WTC11 (cell line): ENCODE measurements at regions not wholly inside any gene's neighbourhood (a gene's known extent, or its start where the extent isn't known, plus 50 kb on each side); places are given as distances from the start of the nearest gene placed in this dataset.

Experiments used
- ATAC-seq: fragments of 200-7000 bp; cut with Tn5 transposase; 2 replicates; pipeline ENCODE4 v1.10.0; 2021; ENCODE audit warnings: mild to moderate bottlenecking, moderate library complexity
- CTCF ChIA-PET: fragments of 300-600 bp; sonication (Branson Sonifier 250); formaldehyde crosslinking; loops from one replicate; lab custom pipeline; 2021; ENCODE audit warnings: antibody characterized with exemption; lab: Charles Lee
- POLR2A ChIA-PET: fragments of 350-600 bp; sonication (Branson Sonifier 250); formaldehyde crosslinking; loops from one replicate; lab custom pipeline; 2021; ENCODE audit warnings: antibody characterized with exemption; lab: Charles Lee
- DNase-seq: peaks from one replicate; pipeline ENCODE4 v3.0.0; 2021; ENCODE audit warnings: low spot score
- H3K27ac Mint-ChIP-seq: 2 replicates; pipeline ENCODE4 v1.8.0; 2021; ENCODE audit warnings: mixed read lengths
- H3K27me3 Mint-ChIP-seq: 2 replicates; pipeline ENCODE4 v1.8.0; 2021; ENCODE audit warnings: low read depth, mild to moderate bottlenecking, moderate library complexity, mixed read lengths
- H3K36me3 Mint-ChIP-seq: 2 replicates; pipeline ENCODE4 v1.8.0; 2021; ENCODE audit warnings: mixed read lengths
- H3K4me1 Mint-ChIP-seq: 2 replicates; pipeline ENCODE4 v1.8.0; 2022; ENCODE audit warnings: mixed read lengths
- H3K4me3 Mint-ChIP-seq: 2 replicates; pipeline ENCODE4 v1.8.0; 2021; ENCODE audit warnings: mild to moderate bottlenecking, moderate library complexity, mixed read lengths
- H3K9me3 Mint-ChIP-seq: 2 replicates; pipeline ENCODE4 v1.8.0; 2021; ENCODE audit warnings: mixed read lengths
- ATF3 ChIP-seq: sonication (generic); formaldehyde crosslinking; conservative IDR thresholded peaks from 2 replicates; pipeline ENCODE4 v1.8.1; 2022; ENCODE audit warnings: mild to moderate bottlenecking, missing genetic modification reagents
- ELF4 ChIP-seq: sonication (generic); formaldehyde crosslinking; IDR thresholded peaks from 2 replicates; pipeline ENCODE4 v1.8.1; 2022; ENCODE audit warnings: low read depth, mild to moderate bottlenecking, moderate library complexity, missing genetic modification reagents
- FOXP1 ChIP-seq: sonication (generic); formaldehyde crosslinking; IDR thresholded peaks from 2 replicates; pipeline ENCODE4 v1.8.0; 2022; ENCODE audit warnings: missing genetic modification reagents, mild to moderate bottlenecking, moderate library complexity, borderline replicate concordance
- GABPB1 ChIP-seq: sonication (generic); formaldehyde crosslinking; IDR thresholded peaks from 2 replicates; pipeline ENCODE4 v1.8.1; 2023; ENCODE audit warnings: mild to moderate bottlenecking, missing genetic modification reagents
- GTF2I ChIP-seq: fragments of 250-450 bp; sonication (Bioruptor Pico); conservative IDR thresholded peaks from 2 replicates; pipeline ENCODE4 v1.4.0; 2021; ENCODE audit warnings: mild to moderate bottlenecking
- KAT7 ChIP-seq: sonication (generic); formaldehyde crosslinking; IDR thresholded peaks from 2 replicates; pipeline ENCODE4 v1.8.1; 2023; ENCODE audit warnings: missing genetic modification reagents, mild to moderate bottlenecking, borderline replicate concordance
- NR1H2 ChIP-seq: sonication (generic); formaldehyde crosslinking; IDR thresholded peaks from 2 replicates; pipeline ENCODE4 v1.9.0; 2021; ENCODE audit warnings: mild to moderate bottlenecking, moderate library complexity, missing genetic modification reagents
- OVOL2 ChIP-seq: fragments of 250-450 bp; sonication (Bioruptor Pico); IDR thresholded peaks from 2 replicates; pipeline ENCODE4 v1.9.0; 2021; ENCODE audit warnings: mild to moderate bottlenecking, borderline replicate concordance
- SOX15 ChIP-seq: fragments of 250-450 bp; sonication (Bioruptor Pico); IDR thresholded peaks from 2 replicates; pipeline ENCODE4 v1.9.0; 2021; ENCODE audit warnings: mild to moderate bottlenecking
- TP53 ChIP-seq: sonication (generic); formaldehyde crosslinking; IDR thresholded peaks from 2 replicates; pipeline ENCODE4 v1.8.1; 2023; ENCODE audit warnings: mild to moderate bottlenecking, missing genetic modification reagents
- ZBTB21 ChIP-seq: sonication (generic); formaldehyde crosslinking; IDR thresholded peaks from 2 replicates; pipeline ENCODE4 v1.8.1; 2023; ENCODE audit warnings: mild to moderate bottlenecking, missing genetic modification reagents, borderline replicate concordance
- ZNF121 ChIP-seq: sonication (generic); formaldehyde crosslinking; IDR thresholded peaks from 2 replicates; pipeline ENCODE4 v1.8.0; 2023; ENCODE audit warnings: missing genetic modification reagents
- ZNF396 ChIP-seq: fragments of 250-450 bp; sonication (Bioruptor Pico); IDR thresholded peaks from 2 replicates; pipeline ENCODE4 v1.8.0; 2021; ENCODE audit warnings: mild to moderate bottlenecking, moderate library complexity, borderline replicate concordance
- ZNF416 ChIP-seq: fragments of 250-450 bp; sonication (Bioruptor Pico); IDR thresholded peaks from 2 replicates; pipeline ENCODE4 v1.9.0; 2021; ENCODE audit warnings: mild to moderate bottlenecking, inconsistent platforms
- ZSCAN18 ChIP-seq: fragments of 250-450 bp; sonication (Bioruptor Pico); IDR thresholded peaks from 2 replicates; pipeline ENCODE4 v2.1.2; 2022; ENCODE audit warnings: mild to moderate bottlenecking, moderate library complexity
- TF ChIP-seq, protein P1 (sequence below): sonication (generic); formaldehyde crosslinking; IDR thresholded peaks from 2 replicates; pipeline ENCODE4 v1.8.1; 2023; ENCODE audit warnings: mild to moderate bottlenecking, missing genetic modification reagents
- TF ChIP-seq, protein P2 (sequence below): sonication (generic); formaldehyde crosslinking; IDR thresholded peaks from 2 replicates; pipeline ENCODE4 v1.8.1; 2022; ENCODE audit warnings: missing genetic modification reagents, borderline replicate concordance
- TF ChIP-seq, protein P3 (sequence below): sonication (generic); formaldehyde crosslinking; IDR thresholded peaks from 2 replicates; pipeline ENCODE4 v1.8.0; 2022; ENCODE audit warnings: mild to moderate bottlenecking, missing genetic modification reagents
- TF ChIP-seq, protein P4 (sequence below): sonication (generic); formaldehyde crosslinking; IDR thresholded peaks from 2 replicates; pipeline ENCODE4 v1.8.1; 2023; ENCODE audit warnings: mild to moderate bottlenecking, moderate library complexity, missing genetic modification reagents
- TF ChIP-seq, protein P5 (sequence below): sonication (generic); formaldehyde crosslinking; IDR thresholded peaks from 2 replicates; pipeline ENCODE4 v1.8.1; 2022; ENCODE audit warnings: low read depth, mild to moderate bottlenecking, moderate library complexity, missing genetic modification reagents, borderline replicate concordance

GRCh38 chr5:160956051-160956450, 104.0 kb upstream of the ATP10B start (continued):
- TF ChIP-seq, protein P1, sequence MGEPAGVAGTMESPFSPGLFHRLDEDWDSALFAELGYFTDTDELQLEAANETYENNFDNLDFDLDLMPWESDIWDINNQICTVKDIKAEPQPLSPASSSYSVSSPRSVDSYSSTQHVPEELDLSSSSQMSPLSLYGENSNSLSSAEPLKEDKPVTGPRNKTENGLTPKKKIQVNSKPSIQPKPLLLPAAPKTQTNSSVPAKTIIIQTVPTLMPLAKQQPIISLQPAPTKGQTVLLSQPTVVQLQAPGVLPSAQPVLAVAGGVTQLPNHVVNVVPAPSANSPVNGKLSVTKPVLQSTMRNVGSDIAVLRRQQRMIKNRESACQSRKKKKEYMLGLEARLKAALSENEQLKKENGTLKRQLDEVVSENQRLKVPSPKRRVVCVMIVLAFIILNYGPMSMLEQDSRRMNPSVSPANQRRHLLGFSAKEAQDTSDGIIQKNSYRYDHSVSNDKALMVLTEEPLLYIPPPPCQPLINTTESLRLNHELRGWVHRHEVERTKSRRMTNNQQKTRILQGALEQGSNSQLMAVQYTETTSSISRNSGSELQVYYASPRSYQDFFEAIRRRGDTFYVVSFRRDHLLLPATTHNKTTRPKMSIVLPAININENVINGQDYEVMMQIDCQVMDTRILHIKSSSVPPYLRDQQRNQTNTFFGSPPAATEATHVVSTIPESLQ: no peak
- no peak for TF ChIP-seq FOXP1 (CRISPR knock-in tag)

DNA sequence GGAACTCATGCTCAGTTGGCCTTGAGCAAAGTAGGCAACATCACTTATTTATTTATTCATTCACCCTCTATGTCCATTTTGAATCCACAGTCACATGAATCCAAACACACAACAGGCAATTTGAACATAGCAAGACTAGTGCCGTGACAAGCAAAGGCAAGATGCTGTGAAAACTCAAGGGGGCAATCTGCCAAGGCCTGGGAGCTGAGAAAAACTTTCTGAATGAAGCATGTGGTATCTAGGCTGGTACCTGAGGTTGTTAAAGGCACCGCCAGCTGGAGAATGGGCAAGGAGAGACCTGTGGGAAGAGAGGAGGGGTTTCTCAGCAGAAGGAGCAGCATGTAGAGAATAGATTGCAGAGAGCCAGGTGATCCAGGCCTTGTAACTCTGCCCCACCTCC, 98.3 kb upstream of the ATP10B start:
- CTCF ChIA-PET: no interaction called here
- ATAC-seq: no peak

DNA sequence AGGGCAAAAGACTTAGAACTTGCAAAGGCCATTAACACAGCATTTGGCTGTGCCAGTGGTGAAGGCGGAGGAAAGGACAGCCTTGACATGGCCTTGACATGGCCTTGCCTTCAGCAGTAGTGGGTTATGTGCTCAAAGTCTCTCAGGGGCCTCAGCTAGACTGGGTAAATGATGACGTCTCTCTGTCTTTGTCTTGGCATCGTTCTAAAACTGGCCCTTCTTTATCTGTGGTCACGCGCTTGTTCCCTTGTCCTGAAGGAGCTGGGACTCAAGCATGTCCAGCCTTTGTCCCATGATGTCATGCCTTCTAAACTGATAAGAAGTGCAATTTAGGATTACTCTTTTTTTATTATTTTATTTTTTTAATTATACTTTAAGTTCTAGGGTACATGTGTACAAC, 88.7 kb upstream of the ATP10B start:
- no peaks in the 10 kb centered on the region; the same call in 1 of the 2 replicates for H3K27me3 Mint-ChIP-seq
- H3K9me3 Mint-ChIP-seq: peaks cover 34% of the 10 kb centered on the region
- H3K4me1 Mint-ChIP-seq: no peaks in the 10 kb centered on the region
- DNase-seq (no peak), ATAC-seq (no peak)
- POLR2A ChIA-PET: no interaction called here
- no peak overlapping the region for H3K27ac Mint-ChIP-seq
- CTCF ChIA-PET: no interaction called here
- H3K4me3 Mint-ChIP-seq: no peak overlapping the region
- H3K36me3 Mint-ChIP-seq: no peaks in the 10 kb centered on the region; the same call in none of the 2 replicates
- TF ChIP-seq ZSCAN18 (CRISPR knock-in tag) (no peak), KAT7 (CRISPR knock-in tag) (no peak), GTF2I (CRISPR knock-in tag) (no peak), NR1H2 (CRISPR knock-in tag) (no peak), ZNF121 (CRISPR knock-in tag) (no peak), TP53 (CRISPR knock-in tag) (no peak), OVOL2 (CRISPR knock-in tag) (no peak), GABPB1 (CRISPR knock-in tag) (no peak), ZNF416 (CRISPR knock-in tag) (no peak), ELF4 (CRISPR knock-in tag) (no peak), ZNF396 (CRISPR knock-in tag) (no peak), SOX15 (CRISPR knock-in tag) (no peak), ATF3 (CRISPR knock-in tag) (no peak), FOXP1 (CRISPR knock-in tag) (no peak)
- TF ChIP-seq, protein P2, sequence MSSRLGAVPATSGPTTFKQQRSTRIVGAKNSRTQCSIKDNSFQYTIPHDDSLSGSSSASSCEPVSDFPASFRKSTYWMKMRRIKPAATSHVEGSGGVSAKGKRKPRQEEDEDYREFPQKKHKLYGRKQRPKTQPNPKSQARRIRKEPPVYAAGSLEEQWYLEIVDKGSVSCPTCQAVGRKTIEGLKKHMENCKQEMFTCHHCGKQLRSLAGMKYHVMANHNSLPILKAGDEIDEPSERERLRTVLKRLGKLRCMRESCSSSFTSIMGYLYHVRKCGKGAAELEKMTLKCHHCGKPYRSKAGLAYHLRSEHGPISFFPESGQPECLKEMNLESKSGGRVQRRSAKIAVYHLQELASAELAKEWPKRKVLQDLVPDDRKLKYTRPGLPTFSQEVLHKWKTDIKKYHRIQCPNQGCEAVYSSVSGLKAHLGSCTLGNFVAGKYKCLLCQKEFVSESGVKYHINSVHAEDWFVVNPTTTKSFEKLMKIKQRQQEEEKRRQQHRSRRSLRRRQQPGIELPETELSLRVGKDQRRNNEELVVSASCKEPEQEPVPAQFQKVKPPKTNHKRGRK (CRISPR knock-in tag): no peak
- TF ChIP-seq, protein P3, sequence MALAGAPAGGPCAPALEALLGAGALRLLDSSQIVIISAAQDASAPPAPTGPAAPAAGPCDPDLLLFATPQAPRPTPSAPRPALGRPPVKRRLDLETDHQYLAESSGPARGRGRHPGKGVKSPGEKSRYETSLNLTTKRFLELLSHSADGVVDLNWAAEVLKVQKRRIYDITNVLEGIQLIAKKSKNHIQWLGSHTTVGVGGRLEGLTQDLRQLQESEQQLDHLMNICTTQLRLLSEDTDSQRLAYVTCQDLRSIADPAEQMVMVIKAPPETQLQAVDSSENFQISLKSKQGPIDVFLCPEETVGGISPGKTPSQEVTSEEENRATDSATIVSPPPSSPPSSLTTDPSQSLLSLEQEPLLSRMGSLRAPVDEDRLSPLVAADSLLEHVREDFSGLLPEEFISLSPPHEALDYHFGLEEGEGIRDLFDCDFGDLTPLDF (CRISPR knock-in tag): no peak
- TF ChIP-seq, protein P4, sequence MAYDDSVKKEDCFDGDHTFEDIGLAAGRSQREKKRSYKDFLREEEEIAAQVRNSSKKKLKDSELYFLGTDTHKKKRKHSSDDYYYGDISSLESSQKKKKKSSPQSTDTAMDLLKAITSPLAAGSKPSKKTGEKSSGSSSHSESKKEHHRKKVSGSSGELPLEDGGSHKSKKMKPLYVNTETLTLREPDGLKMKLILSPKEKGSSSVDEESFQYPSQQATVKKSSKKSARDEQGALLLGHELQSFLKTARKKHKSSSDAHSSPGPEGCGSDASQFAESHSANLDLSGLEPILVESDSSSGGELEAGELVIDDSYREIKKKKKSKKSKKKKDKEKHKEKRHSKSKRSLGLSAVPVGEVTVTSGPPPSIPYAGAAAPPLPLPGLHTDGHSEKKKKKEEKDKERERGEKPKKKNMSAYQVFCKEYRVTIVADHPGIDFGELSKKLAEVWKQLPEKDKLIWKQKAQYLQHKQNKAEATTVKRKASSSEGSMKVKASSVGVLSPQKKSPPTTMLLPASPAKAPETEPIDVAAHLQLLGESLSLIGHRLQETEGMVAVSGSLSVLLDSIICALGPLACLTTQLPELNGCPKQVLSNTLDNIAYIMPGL: no peak
- TF ChIP-seq, protein P5, sequence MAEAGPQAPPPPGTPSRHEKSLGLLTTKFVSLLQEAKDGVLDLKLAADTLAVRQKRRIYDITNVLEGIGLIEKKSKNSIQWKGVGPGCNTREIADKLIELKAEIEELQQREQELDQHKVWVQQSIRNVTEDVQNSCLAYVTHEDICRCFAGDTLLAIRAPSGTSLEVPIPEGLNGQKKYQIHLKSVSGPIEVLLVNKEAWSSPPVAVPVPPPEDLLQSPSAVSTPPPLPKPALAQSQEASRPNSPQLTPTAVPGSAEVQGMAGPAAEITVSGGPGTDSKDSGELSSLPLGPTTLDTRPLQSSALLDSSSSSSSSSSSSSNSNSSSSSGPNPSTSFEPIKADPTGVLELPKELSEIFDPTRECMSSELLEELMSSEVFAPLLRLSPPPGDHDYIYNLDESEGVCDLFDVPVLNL (CRISPR knock-in tag): no peak

More for the DNA sequence above, 98.3 kb upstream of the ATP10B start:
- POLR2A ChIA-PET: no interaction called here
- H3K4me3 Mint-ChIP-seq: no peak overlapping the region
- no peaks in the 10 kb centered on the region for H3K27me3 Mint-ChIP-seq
- H3K27ac Mint-ChIP-seq: no peak overlapping the region
- TF ChIP-seq ZBTB21 (CRISPR knock-in tag): no peak
- peaks cover 26% of the 10 kb centered on the region for H3K9me3 Mint-ChIP-seq
- H3K4me1 Mint-ChIP-seq: no peaks in the 10 kb centered on the region
- H3K36me3 Mint-ChIP-seq: peaks cover 18% of the 10 kb centered on the region
- no peak for DNase-seq
